RWPE2 (cell line): ENCODE measurements at regions not wholly inside any gene's neighbourhood (a gene's known extent, or its start where the extent isn't known, plus 50 kb on each side); places are given as distances from the start of the nearest gene placed in this dataset.
"Not testable (repeated sequence)": the region's sequence is repeated elsewhere in the genome, so short reads cannot be mapped to it uniquely, and the experiment has no call there.

Experiments used
- ATAC-seq: fragments of 200-7000 bp; cut with Tn5 transposase; 3 replicates; pipeline ENCODE4 v1.9.1; 2021; ENCODE audit warnings: low read depth
- DNase-seq: peaks from one replicate; pipeline ENCODE4 v3.0.0-alpha.2; 2020; ENCODE audit warnings: low spot score
- H3K27ac ChIP-seq: fragments of 450-650 bp; 2 replicates; pipeline ENCODE4 v1.5.1; 2017; ENCODE audit warnings: mild to moderate bottlenecking; ENCODE audit not compliant: poor library complexity, severe bottlenecking
- H3K27me3 ChIP-seq: fragments of 250-450 bp; sonication (Bioruptor Pico); 2 replicates; pipeline ENCODE4 v1.5.1; 2021; ENCODE audit warnings: mild to moderate bottlenecking, moderate library complexity; ENCODE audit not compliant: insufficient read depth, poor library complexity, severe bottlenecking
- H3K36me3 ChIP-seq: fragments of 250-450 bp; sonication (Bioruptor Pico); 2 replicates; pipeline ENCODE4 v1.5.1; 2020; ENCODE audit warnings: low read depth, mild to moderate bottlenecking, moderate library complexity
- H3K4me1 ChIP-seq: fragments of 250-450 bp; sonication (Bioruptor Pico); 2 replicates; pipeline ENCODE4 v1.5.1; 2021; ENCODE audit warnings: mild to moderate bottlenecking, moderate library complexity; ENCODE audit not compliant: insufficient read depth, poor library complexity, severe bottlenecking
- H3K4me3 ChIP-seq: fragments of 250-450 bp; sonication (Bioruptor Pico); 2 replicates; pipeline ENCODE4 v1.5.1; 2021; ENCODE audit warnings: mild to moderate bottlenecking, moderate library complexity; ENCODE audit not compliant: severe bottlenecking
- H3K9me3 ChIP-seq: fragments of 250-450 bp; sonication (Bioruptor Pico); 2 replicates; pipeline ENCODE4 v1.5.1; 2021; ENCODE audit warnings: mild to moderate bottlenecking, moderate library complexity; ENCODE audit not compliant: severe bottlenecking
- TF ChIP-seq, protein P1 (sequence below): fragments of 450-650 bp; IDR thresholded peaks from one replicate; pipeline ENCODE4 v1.5.1; 2017; ENCODE audit warnings: mild to moderate bottlenecking, moderate library complexity; ENCODE audit not compliant: poor library complexity, severe bottlenecking

DNA sequence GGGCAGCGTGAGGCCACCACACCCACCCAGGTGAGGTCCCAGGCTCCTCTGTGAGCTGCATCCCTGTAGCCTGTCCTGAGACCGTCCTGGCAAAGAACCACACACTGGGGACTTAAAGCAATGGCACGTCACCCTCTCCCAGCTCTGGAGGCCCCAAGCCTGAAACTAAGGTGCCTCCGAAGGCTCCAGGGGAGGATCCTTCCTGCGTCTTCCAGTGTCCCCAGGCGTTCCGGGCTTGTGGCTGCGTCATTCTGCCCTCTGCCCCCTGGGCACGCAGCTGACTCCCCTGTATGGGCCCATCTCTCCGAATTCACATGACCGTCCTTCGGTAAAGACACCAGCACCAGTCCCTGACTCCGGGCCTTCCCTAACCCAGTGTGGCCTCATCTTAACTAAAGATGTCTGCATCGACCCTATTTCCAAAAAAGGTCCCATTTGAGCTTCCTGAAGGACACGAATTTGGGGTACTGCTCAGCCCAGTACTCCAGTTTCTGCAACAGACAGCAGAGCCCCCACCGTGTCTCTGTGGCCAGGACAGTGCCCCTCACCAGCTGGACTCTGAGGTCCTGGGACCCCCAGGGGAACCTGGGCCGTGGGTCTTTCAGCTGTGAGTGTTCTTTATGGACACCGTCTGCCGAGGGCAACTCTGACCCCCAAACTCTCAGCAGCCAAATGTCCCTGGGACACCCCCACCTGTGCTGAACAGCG lies 75.2 kb upstream of the CTDP1 start:
- ATAC-seq (no peak), DNase-seq (peak; percentile 49)
- Histone ChIP-seq H3K36me3 (no peaks in the 10 kb centered on the region), H3K4me1 (peaks cover 3% of the 10 kb centered on the region), H3K9me3 (no peaks in the 10 kb centered on the region), H3K4me3 (no peak overlapping the region), H3K27me3 (no peaks in the 10 kb centered on the region), H3K27ac (no peak overlapping the region)
- TF ChIP-seq, protein P1, sequence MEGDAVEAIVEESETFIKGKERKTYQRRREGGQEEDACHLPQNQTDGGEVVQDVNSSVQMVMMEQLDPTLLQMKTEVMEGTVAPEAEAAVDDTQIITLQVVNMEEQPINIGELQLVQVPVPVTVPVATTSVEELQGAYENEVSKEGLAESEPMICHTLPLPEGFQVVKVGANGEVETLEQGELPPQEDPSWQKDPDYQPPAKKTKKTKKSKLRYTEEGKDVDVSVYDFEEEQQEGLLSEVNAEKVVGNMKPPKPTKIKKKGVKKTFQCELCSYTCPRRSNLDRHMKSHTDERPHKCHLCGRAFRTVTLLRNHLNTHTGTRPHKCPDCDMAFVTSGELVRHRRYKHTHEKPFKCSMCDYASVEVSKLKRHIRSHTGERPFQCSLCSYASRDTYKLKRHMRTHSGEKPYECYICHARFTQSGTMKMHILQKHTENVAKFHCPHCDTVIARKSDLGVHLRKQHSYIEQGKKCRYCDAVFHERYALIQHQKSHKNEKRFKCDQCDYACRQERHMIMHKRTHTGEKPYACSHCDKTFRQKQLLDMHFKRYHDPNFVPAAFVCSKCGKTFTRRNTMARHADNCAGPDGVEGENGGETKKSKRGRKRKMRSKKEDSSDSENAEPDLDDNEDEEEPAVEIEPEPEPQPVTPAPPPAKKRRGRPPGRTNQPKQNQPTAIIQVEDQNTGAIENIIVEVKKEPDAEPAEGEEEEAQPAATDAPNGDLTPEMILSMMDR: no peak

DNA sequence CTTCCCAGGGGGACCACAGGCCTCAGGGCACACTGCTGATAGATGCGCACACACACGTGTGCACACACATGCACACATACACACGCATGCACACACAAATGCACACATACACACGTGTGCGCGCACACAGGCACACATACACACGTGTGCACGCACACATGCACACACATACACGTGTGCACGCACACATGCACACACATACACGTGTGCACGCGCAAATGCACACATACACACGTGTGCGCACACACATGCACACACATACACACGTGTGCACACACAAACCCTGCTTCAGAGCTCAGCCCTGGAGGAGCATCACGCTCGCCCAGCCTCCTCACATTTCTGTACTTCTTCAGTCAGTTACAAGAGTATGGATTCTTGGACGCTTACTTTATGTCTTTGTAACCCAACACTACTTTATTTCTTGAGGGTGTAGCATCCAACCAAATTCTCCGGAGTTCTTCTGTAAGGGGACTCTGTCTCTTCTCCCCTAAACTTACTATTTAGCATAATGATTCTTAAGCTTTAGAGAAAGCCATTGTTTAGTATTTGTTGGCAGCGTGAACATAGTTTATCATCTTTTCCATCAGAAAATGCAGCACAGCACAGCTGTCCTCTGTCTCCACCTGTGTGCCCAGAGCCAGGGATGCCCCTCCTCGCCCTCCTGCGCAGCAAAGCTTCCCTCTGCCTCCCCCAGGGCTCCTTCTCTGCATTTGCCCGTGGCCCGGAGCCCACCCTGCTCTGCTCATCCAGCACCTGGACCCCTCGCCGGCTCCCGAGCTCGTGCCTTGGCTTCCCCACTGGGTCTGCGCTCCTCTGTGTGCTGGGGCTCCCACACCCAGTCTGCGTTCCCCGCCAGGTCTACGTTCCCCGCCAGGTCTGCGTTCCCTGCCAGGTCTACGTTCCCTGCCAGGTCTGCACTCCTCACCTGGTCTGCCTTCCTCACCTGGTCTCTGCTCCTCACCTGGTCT lies 74.4 kb upstream of the CTDP1 start:
- Histone ChIP-seq H3K27me3 (no peaks in the 10 kb centered on the region), H3K4me1 (no peaks in the 10 kb centered on the region), H3K4me3 (no peak overlapping the region), H3K9me3 (no peaks in the 10 kb centered on the region), H3K27ac (no peak overlapping the region), H3K36me3 (no peaks in the 10 kb centered on the region)
- TF ChIP-seq, protein P1: no peak
- DNase-seq (peak; percentile 51), ATAC-seq (no peak)

DNA sequence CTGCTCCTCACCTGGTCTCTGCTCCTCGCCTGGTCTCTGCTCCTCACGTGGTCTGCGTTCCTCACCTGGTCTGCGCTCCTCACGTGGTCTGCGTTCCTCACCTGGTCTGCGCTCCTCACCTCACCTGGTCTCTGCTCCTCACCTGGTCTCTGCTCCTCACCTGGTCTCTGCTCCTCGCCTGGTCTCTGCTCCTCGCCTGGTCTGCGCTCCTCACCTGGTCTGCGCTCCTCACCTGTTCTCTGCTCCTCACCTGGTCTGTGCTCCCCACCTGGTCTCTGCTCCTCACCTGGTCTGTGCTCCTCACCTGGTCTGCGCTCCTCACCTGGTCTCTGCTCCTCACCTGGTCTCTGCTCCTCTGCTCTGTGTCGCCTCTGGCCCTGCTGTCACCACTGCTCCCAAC lies 73.5 kb upstream of the CTDP1 start:
- H3K27me3 ChIP-seq, H3K4me1 ChIP-seq, H3K27ac ChIP-seq, H3K36me3 ChIP-seq, H3K4me3 ChIP-seq, H3K9me3 ChIP-seq, ATAC-seq: not testable (repeated sequence)
- DNase-seq: peak; percentile 19

DNA sequence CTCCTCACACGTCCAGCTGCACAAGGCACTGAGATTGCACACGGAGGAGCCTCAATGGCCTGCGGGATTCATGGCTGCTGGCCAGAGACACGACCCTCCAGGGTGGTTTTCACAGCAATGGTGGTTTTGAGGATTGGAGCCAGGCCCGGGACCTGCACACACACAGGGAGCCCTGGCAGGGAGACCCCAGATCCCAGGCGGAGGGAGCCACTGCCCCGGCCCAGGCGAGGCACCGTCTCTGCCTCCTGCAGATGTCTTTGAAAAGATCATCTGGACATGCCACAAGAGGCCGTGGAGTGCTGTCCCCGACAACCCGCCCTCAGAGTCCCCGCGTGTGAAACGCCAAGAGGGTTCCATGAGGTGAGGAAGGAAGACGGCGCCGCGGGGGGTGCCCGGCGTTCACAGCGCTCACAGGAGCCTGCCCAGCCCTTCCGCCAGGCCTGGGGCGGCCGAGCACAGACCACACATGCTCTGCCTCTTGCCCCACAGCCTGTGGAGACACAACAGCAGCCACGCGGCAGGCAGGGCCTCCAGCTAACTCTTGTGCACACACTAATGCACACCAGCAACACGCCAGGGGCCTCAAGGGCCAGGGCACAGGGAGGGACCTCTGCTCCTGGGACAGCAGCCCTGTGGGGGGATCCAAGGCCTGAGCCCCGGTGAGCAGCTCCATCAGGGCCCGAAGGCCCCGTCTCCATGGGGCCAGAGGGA lies 72.8 kb upstream of the CTDP1 start:
- ATAC-seq (no peak), DNase-seq (peak; percentile 51)
- Histone ChIP-seq H3K4me1 (peaks cover 3% of the 10 kb centered on the region), H3K27me3 (no peaks in the 10 kb centered on the region), H3K9me3 (no peaks in the 10 kb centered on the region), H3K36me3 (no peaks in the 10 kb centered on the region), H3K27ac (no peak overlapping the region), H3K4me3 (no peak overlapping the region)
- TF ChIP-seq, protein P1: no peak

DNA sequence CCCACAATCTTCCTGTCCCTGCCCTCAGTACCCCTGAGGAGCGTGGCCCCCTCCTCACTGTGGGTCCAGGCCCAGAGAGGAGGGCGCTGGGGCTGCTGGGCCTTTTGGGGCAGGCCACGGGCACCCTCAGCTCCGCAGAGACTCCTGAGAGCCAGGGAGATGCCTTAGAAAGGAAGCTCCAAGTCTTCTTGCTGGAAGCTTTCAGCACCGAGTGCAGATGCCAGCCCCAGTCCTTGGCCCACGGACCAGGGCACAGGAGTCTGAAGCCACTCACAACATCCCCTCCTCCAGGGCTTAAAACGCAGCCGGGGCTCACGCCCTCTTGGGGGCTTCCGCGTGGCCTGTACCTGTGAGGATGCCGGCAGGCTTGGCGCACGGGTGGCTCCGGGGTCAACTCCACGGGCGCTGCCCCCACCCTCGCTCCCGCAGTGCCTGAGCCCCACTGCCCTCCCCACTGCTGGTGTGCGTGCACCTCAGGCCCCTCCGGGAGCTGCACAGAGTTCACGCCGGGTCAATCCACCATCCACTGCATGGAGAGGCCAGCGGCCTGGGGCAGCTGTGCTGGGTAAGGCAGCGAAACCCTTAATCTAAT lies 72.1 kb upstream of the CTDP1 start:
- ATAC-seq: no peak
- TF ChIP-seq, protein P1: no peak

More for the DNA sequence above, 72.1 kb upstream of the CTDP1 start:
- no peaks in the 10 kb centered on the region for H3K36me3 ChIP-seq
- H3K27ac ChIP-seq: no peak overlapping the region
- H3K9me3 ChIP-seq: no peaks in the 10 kb centered on the region
- H3K4me1 ChIP-seq: peaks cover 3% of the 10 kb centered on the region
- DNase-seq: peak; percentile 30
- H3K4me3 ChIP-seq: no peak overlapping the region
- no peaks in the 10 kb centered on the region for H3K27me3 ChIP-seq
